HepG2 (cell line): ENCODE measurements at regions not wholly inside any gene's neighbourhood (a gene's known extent, or its start where the extent isn't known, plus 50 kb on each side); places are given as distances from the start of the nearest gene placed in this dataset.

ENCODE experiments used
- CC2D1A ChIP-seq: sonication (generic); formaldehyde crosslinking; IDR thresholded peaks from 2 replicates; pipeline ENCODE4 v1.8.1; 2023; ENCODE audit warnings: mild to moderate bottlenecking, missing genetic modification reagents
- KLF12 ChIP-seq: sonication (generic); formaldehyde crosslinking; IDR thresholded peaks from 2 replicates; pipeline ENCODE4 v1.4.0; 2020; ENCODE audit warnings: missing genetic modification reagents, borderline replicate concordance
- NR2F2 ChIP-seq: IDR thresholded peaks from 2 replicates; pipeline ENCODE4 v1.6.1; 2012; ENCODE audit warnings: low read depth, inconsistent platforms, borderline replicate concordance
- NR2F6 ChIP-seq, 2 experiments: IDR thresholded peaks; 2 replicates each; pipeline ENCODE4 v1.6.1; 2016; ENCODE audit warnings: antibody characterized with exemption in 1 of 2, mild to moderate bottlenecking in 1 of 2
- PCBP2 ChIP-seq: fragments of 200-400 bp; formaldehyde crosslinking; optimal IDR thresholded peaks from 2 replicates; pipeline ENCODE3; 2018; ENCODE audit warnings: low read length, low read depth; ENCODE audit not compliant: poor library complexity, severe bottlenecking
- PRMT3 ChIP-seq: sonication (generic); formaldehyde crosslinking; IDR thresholded peaks from 2 replicates; pipeline ENCODE4 v1.8.1; 2022; ENCODE audit warnings: low read depth, mild to moderate bottlenecking, moderate library complexity, missing genetic modification reagents, borderline replicate concordance
- SOX13 ChIP-seq, 3 experiments: fragments of 450-650 bp in 1 of 3; sonication (generic) in 1 of 3; formaldehyde crosslinking in 1 of 3; IDR thresholded peaks in 2 of 3; conservative IDR thresholded peaks in 1 of 3; 2 replicates each; pipeline versions ENCODE4 v1.5.0 to v1.6.1; 2016 to 2020; ENCODE audit warnings: antibody characterized with exemption in 1 of 3, mild to moderate bottlenecking in 1 of 3, missing compliant biosample characterization in 1 of 3, missing genetic modification reagents in 1 of 3, moderate library complexity in 1 of 3
- SOX5 ChIP-seq: IDR thresholded peaks from 2 replicates; pipeline ENCODE4 v1.6.1; 2016; ENCODE audit warnings: borderline replicate concordance
- STAG1 ChIP-seq: sonication (generic); formaldehyde crosslinking; IDR thresholded peaks from 2 replicates; pipeline ENCODE4 v1.4.0; 2020; ENCODE audit warnings: missing genetic modification reagents
- TRIM24 ChIP-seq: sonication (generic); formaldehyde crosslinking; IDR thresholded peaks from 2 replicates; pipeline ENCODE4 v1.8.0; 2022; ENCODE audit warnings: mild to moderate bottlenecking, missing genetic modification reagents
- ZFY ChIP-seq: sonication (generic); formaldehyde crosslinking; IDR thresholded peaks from 2 replicates; pipeline ENCODE4 v1.4.0; 2020; ENCODE audit warnings: missing genetic modification reagents
- ZNF510 ChIP-seq: sonication (generic); formaldehyde crosslinking; IDR thresholded peaks from 2 replicates; pipeline ENCODE4 v1.4.0; 2020; ENCODE audit warnings: low read depth, mild to moderate bottlenecking, missing genetic modification reagents
- ZNF737 ChIP-seq: sonication (generic); formaldehyde crosslinking; IDR thresholded peaks from 2 replicates; pipeline ENCODE4 v1.5.0; 2020; ENCODE audit warnings: missing genetic modification reagents, mild to moderate bottlenecking, borderline replicate concordance
- TF ChIP-seq, protein P1 (sequence below): sonication (generic); formaldehyde crosslinking; IDR thresholded peaks from 2 replicates; pipeline ENCODE4 v1.4.0; 2020; ENCODE audit warnings: missing genetic modification reagents, mild to moderate bottlenecking, borderline replicate concordance
- TF ChIP-seq, protein P2 (sequence below): IDR thresholded peaks from 2 replicates; pipeline ENCODE4 v1.6.1; 2016
- TF ChIP-seq, protein P3 (sequence below): sonication (generic); formaldehyde crosslinking; IDR thresholded peaks from 2 replicates; pipeline ENCODE4 v1.4.0; 2020; ENCODE audit warnings: missing genetic modification reagents
- TF ChIP-seq, protein P4 (sequence below): sonication (generic); formaldehyde crosslinking; IDR thresholded peaks from 2 replicates; pipeline ENCODE4 v1.8.1; 2022; ENCODE audit warnings: mild to moderate bottlenecking, missing genetic modification reagents
- TF ChIP-seq, protein P5 (sequence below): IDR thresholded peaks from 2 replicates; pipeline ENCODE4 v1.6.1; 2018; ENCODE audit warnings: missing genetic modification reagents
- TF ChIP-seq, protein P6 (sequence below): sonication (generic); formaldehyde crosslinking; IDR thresholded peaks from 2 replicates; pipeline ENCODE4 v1.5.0; 2020; ENCODE audit warnings: mild to moderate bottlenecking, missing genetic modification reagents

DNA sequence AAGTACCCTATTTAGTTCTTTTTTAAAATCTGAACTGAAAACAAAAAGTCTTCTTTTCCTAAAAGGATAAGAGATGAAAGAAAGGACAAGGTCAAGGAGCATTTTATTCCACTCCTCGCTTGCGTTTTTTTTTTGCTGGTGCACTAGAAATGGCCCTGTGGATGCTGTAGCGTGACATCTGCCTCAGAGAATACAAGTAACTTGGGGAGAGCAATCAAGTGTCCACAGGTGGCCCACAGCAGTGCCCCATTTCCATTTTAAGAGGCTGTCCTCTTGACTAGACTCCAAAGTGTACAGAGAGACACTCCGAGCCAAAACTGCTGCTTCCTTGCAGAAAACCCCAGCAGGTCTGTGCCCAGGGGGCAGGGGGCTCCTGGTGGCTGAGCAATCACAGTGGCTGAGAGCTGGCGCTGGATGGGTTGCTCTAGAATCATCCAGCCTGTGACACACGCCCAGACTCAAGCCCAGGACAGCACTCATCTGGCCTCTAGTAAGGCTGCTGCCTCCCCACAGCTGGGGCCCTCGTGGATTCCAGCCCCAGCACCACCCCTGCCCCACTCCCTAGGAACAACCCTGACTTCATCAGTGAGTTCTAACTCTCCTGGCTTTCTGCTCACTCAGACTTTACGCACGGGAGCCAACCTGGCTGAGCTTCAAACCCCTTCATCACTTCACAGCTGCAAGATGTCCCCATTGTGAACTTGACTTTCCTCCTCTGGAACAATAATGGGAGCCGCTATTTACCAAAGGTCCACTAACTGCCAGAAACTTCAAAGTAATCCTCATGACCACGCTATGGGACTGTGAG is 71.1 kb upstream of the SPATA12 start (continued):
- TF ChIP-seq, protein P1, sequence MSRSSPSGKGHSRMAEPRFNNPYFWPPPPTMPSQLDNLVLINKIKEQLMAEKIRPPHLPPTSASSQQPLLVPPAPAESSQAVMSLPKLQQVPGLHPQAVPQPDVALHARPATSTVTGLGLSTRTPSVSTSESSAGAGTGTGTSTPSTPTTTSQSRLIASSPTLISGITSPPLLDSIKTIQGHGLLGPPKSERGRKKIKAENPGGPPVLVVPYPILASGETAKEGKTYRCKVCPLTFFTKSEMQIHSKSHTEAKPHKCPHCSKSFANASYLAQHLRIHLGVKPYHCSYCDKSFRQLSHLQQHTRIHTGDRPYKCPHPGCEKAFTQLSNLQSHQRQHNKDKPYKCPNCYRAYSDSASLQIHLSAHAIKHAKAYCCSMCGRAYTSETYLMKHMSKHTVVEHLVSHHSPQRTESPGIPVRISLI (CRISPR knock-in tag): peak; percentile 57; the same call in 1 of the 2 replicates
- TF ChIP-seq, protein P2, sequence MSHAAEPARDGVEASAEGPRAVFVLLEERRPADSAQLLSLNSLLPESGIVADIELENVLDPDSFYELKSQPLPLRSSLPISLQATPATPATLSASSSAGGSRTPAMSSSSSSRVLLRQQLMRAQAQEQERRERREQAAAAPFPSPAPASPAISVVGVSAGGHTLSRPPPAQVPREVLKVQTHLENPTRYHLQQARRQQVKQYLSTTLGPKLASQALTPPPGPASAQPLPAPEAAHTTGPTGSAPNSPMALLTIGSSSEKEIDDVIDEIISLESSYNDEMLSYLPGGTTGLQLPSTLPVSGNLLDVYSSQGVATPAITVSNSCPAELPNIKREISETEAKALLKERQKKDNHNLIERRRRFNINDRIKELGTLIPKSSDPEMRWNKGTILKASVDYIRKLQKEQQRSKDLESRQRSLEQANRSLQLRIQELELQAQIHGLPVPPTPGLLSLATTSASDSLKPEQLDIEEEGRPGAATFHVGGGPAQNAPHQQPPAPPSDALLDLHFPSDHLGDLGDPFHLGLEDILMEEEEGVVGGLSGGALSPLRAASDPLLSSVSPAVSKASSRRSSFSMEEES (CRISPR knock-in tag): 0 out of 2 replicates have a peak, but pooled peaks have one; percentile 33
- TF ChIP-seq CC2D1A (CRISPR knock-in tag) (no peak), PCBP2 (no peak), PRMT3 (CRISPR knock-in tag) (0 out of 2 replicates have a peak, but pooled peaks have one; percentile 27), TRIM24 (no peak), KLF12 (CRISPR knock-in tag) (no peak), ZNF510 (CRISPR knock-in tag) (peak; percentile 55; the same call in 1 of the 2 replicates), NR2F2 (0 out of 2 replicates have a peak, but pooled peaks have one; percentile 16), ZFY (CRISPR knock-in tag) (no peak), ZNF737 (no peak), SOX13 (IDR thresholded peaks at IDR 0.05) (peak; percentile 41; the same call in 1 of the 2 replicates), SOX13 (CRISPR knock-in tag; conservative IDR thresholded peaks at IDR 0.05 in 1 of 2, IDR thresholded peaks at IDR 0.05 in 1 of 2) (peak in 1 of 2 experiments; percentile 94; a peak in 2 of 4 replicates), NR2F6 (IDR thresholded peaks at IDR 0.05) (peak; percentile 56), NR2F6 (CRISPR knock-in tag; IDR thresholded peaks at IDR 0.05) (peak; percentile 55; the same call in 1 of the 2 replicates), SOX5 (peak; percentile 88), STAG1 (CRISPR knock-in tag) (no peak)
- TF ChIP-seq, protein P3, sequence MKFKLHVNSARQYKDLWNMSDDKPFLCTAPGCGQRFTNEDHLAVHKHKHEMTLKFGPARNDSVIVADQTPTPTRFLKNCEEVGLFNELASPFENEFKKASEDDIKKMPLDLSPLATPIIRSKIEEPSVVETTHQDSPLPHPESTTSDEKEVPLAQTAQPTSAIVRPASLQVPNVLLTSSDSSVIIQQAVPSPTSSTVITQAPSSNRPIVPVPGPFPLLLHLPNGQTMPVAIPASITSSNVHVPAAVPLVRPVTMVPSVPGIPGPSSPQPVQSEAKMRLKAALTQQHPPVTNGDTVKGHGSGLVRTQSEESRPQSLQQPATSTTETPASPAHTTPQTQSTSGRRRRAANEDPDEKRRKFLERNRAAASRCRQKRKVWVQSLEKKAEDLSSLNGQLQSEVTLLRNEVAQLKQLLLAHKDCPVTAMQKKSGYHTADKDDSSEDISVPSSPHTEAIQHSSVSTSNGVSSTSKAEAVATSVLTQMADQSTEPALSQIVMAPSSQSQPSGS: no peak
- TF ChIP-seq, protein P4, sequence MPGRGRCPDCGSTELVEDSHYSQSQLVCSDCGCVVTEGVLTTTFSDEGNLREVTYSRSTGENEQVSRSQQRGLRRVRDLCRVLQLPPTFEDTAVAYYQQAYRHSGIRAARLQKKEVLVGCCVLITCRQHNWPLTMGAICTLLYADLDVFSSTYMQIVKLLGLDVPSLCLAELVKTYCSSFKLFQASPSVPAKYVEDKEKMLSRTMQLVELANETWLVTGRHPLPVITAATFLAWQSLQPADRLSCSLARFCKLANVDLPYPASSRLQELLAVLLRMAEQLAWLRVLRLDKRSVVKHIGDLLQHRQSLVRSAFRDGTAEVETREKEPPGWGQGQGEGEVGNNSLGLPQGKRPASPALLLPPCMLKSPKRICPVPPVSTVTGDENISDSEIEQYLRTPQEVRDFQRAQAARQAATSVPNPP: no peak
- TF ChIP-seq, protein P5, sequence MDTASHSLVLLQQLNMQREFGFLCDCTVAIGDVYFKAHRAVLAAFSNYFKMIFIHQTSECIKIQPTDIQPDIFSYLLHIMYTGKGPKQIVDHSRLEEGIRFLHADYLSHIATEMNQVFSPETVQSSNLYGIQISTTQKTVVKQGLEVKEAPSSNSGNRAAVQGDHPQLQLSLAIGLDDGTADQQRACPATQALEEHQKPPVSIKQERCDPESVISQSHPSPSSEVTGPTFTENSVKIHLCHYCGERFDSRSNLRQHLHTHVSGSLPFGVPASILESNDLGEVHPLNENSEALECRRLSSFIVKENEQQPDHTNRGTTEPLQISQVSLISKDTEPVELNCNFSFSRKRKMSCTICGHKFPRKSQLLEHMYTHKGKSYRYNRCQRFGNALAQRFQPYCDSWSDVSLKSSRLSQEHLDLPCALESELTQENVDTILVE (CRISPR knock-in tag): no peak
- TF ChIP-seq, protein P6, sequence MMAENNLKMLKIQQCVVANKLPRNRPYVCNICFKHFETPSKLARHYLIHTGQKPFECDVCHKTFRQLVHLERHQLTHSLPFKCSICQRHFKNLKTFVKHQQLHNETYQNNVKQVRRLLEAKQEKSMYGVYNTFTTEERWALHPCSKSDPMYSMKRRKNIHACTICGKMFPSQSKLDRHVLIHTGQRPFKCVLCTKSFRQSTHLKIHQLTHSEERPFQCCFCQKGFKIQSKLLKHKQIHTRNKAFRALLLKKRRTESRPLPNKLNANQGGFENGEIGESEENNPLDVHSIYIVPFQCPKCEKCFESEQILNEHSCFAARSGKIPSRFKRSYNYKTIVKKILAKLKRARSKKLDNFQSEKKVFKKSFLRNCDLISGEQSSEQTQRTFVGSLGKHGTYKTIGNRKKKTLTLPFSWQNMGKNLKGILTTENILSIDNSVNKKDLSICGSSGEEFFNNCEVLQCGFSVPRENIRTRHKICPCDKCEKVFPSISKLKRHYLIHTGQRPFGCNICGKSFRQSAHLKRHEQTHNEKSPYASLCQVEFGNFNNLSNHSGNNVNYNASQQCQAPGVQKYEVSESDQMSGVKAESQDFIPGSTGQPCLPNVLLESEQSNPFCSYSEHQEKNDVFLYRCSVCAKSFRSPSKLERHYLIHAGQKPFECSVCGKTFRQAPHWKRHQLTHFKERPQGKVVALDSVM: peak; percentile 92
